ENCODE measurements at regions not wholly inside any gene's neighbourhood (a gene's known extent, or its start where the extent isn't known, plus 50 kb on each side); places are given as distances from the start of the nearest gene placed in this dataset.

DNA sequence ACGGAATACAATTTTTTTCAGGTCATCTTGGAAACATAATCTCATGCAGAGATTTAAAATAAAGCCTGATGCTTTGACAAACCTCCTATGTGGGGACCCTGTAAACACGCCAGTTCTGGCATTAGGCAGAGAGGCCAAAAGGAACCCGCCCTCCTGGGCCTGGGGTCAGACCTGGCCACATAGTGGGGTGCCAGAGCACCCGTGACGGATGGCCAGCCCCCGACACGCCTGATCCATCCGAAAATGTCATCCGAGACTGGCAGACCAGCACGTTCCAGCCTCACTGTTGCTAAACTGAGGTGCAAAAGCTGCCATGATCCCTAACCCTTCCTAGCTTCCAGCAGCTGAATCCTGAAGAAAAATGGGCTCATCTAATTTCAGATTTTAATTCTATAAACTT, 222.6 kb upstream of the SALL3 start:
- no peak overlapping the region for H3K4me3 ChIP-seq (replicated peaks in 1 of 3; ENCODE audit: low read depth in 2 of 3, low read length in 3 of 3)
- Mint-ChIP-seq H3K36me3 (no peaks in the 10 kb centered on the region), H3K4me3 (no peak overlapping the region), H3K4me1 (no peaks in the 10 kb centered on the region), H3K9me3 (peaks cover 0 to 9% (median 4%) of the 10 kb centered on the region in 7 donors), H3K27me3 (ENCODE audit: low read depth in 3 of 3) (peaks cover 0 to 3% (median 0%) of the 10 kb centered on the region in 3 donors), H3K27ac (no peak overlapping the region)
- 96% methylated on average over 9 of the region's 10 CpGs for WGBS (ENCODE audit: insufficient coverage)
- no peak overlapping the region for H3K4me2 ChIP-seq (replicated peaks; ENCODE audit: extremely low read depth, low read length, poor library complexity, severe bottlenecking)
- no peaks in the 10 kb centered on the region for H3K27me3 ChIP-seq (ENCODE audit: control insufficient read depth in 2 of 2, insufficient read depth in 2 of 2, low read length in 2 of 2)
- no peaks in the 10 kb centered on the region for H3K36me3 ChIP-seq (replicated peaks in 1 of 2; ENCODE audit: control insufficient read depth in 1 of 2, insufficient read depth in 2 of 2, low read length in 2 of 2)
- intact Hi-C loops (cut with micrococcal nuclease), result no loop called here
- no peak overlapping the region for H3K9ac ChIP-seq (ENCODE audit: insufficient read depth, low read length, poor library complexity, severe bottlenecking)
- H3K79me2 ChIP-seq (ENCODE audit: insufficient read depth, low read length), result no peaks in the 10 kb centered on the region
- H3K4me1 ChIP-seq (ENCODE audit: control insufficient read depth in 1 of 2, insufficient read depth in 2 of 2, low read length in 2 of 2), result no peaks in the 10 kb centered on the region
- no peaks in the 10 kb centered on the region for H4K20me1 ChIP-seq (ENCODE audit: insufficient read depth, low read length)
- DNase-seq, result no peak
- peaks cover 4 to 6% of the 10 kb centered on the region in 2 donors for H3K9me3 ChIP-seq (replicated peaks in 1 of 2; ENCODE audit: control insufficient read depth in 1 of 2, insufficient read depth in 1 of 2, low read length in 2 of 2)
- H2AFZ ChIP-seq (ENCODE audit: insufficient read depth, low read depth, low read length, poor library complexity, severe bottlenecking), result no peak overlapping the region
- no peak overlapping the region for H3K27ac ChIP-seq (ENCODE audit: low read depth in 1 of 2, low read length in 2 of 2)
- no peak for TF ChIP-seq CTCF (IDR thresholded peaks at IDR 0.05)

GRCh38 chr18:78758496-78758895, 221.1 kb upstream of the SALL3 start:
- no peak overlapping the region for H3K4me3 Mint-ChIP-seq
- H3K9ac ChIP-seq (ENCODE audit: insufficient read depth, low read length, poor library complexity, severe bottlenecking), result no peak overlapping the region
- no peak for TF ChIP-seq CTCF (IDR thresholded peaks at IDR 0.05)
- no peak overlapping the region for H2AFZ ChIP-seq (ENCODE audit: insufficient read depth, low read depth, low read length, poor library complexity, severe bottlenecking)
- no peaks in the 10 kb centered on the region for H3K27me3 ChIP-seq (ENCODE audit: control insufficient read depth in 2 of 2, insufficient read depth in 2 of 2, low read length in 2 of 2)
- no peak overlapping the region for H3K4me2 ChIP-seq (replicated peaks; ENCODE audit: extremely low read depth, low read length, poor library complexity, severe bottlenecking)
- H3K27ac ChIP-seq (ENCODE audit: low read depth in 1 of 2, low read length in 2 of 2), result no peak overlapping the region
- peaks cover 0 to 3% (median 0%) of the 10 kb centered on the region in 3 donors for H3K27me3 Mint-ChIP-seq (ENCODE audit: low read depth in 3 of 3)
- no peak overlapping the region for H3K27ac Mint-ChIP-seq
- H3K36me3 ChIP-seq (replicated peaks in 1 of 2; ENCODE audit: control insufficient read depth in 1 of 2, insufficient read depth in 2 of 2, low read length in 2 of 2), result no peaks in the 10 kb centered on the region
- H3K79me2 ChIP-seq (ENCODE audit: insufficient read depth, low read length), result no peaks in the 10 kb centered on the region
- WGBS (ENCODE audit: insufficient coverage), result 87% methylated on average over 8 of the region's 9 CpGs
- no peaks in the 10 kb centered on the region for H4K20me1 ChIP-seq (ENCODE audit: insufficient read depth, low read length)
- peaks cover 4 to 17% (median 8%) of the 10 kb centered on the region in 7 donors for H3K9me3 Mint-ChIP-seq
- no peaks in the 10 kb centered on the region for H3K36me3 Mint-ChIP-seq
- intact Hi-C loops (cut with micrococcal nuclease), result no loop called here
- H3K4me1 ChIP-seq (ENCODE audit: control insufficient read depth in 1 of 2, insufficient read depth in 2 of 2, low read length in 2 of 2), result no peaks in the 10 kb centered on the region
- DNase-seq, result no peak
- no peak overlapping the region for H3K4me3 ChIP-seq (replicated peaks in 1 of 3; ENCODE audit: low read depth in 2 of 3, low read length in 3 of 3)
- peaks cover 11 to 18% of the 10 kb centered on the region in 2 donors for H3K9me3 ChIP-seq (replicated peaks in 1 of 2; ENCODE audit: control insufficient read depth in 1 of 2, insufficient read depth in 1 of 2, low read length in 2 of 2)
- H3K4me1 Mint-ChIP-seq, result no peaks in the 10 kb centered on the region
